PC-3 (cell line): ENCODE measurements at regions not wholly inside any gene's neighbourhood (a gene's known extent, or its start where the extent isn't known, plus 50 kb on each side); places are given as distances from the start of the nearest gene placed in this dataset.

Source experiments
- CTCF ChIP-seq: fragments of 300-600 bp; sonication (generic); conservative IDR thresholded peaks from 2 replicates; pipeline ENCODE4 v1.5.1; 2017; ENCODE audit warnings: antibody characterized with exemption, low read depth, mild to moderate bottlenecking, low read length
- EZH2 ChIP-seq: fragments of 300-600 bp; sonication (generic); IDR thresholded peaks from one replicate; pipeline ENCODE4 v1.6.1; 2017; ENCODE audit warnings: antibody characterized with exemption, mild to moderate bottlenecking, low read length; ENCODE audit not compliant: unreplicated experiment
- EZH2phosphoT487 ChIP-seq: fragments of 300-600 bp; sonication (generic); IDR thresholded peaks from 2 replicates; pipeline ENCODE4 v1.6.1; 2018; ENCODE audit warnings: mild to moderate bottlenecking, antibody characterized with exemption, low read length, borderline replicate concordance

DNA sequence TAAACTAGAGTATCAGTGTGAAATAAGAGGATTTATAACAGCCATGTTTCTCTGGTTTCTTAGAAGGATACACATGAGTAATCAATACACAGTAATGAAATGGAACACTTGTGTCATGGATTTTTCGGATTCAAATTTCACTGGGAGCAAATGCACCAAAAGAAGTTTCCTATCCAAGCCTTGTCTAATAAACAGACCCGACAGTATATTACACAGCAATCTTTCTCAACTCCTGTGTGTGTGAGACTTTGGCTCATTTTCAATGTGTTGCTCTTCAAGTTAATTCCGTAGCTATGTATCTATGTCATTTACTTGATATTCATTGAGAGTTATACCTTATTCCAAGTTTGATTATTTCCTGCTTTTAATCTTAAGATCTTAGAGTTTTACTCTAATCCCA lies 930.2 kb downstream of the MAT2B start:
- TF ChIP-seq EZH2, result no peak
- no peak for TF ChIP-seq EZH2phosphoT487
- TF ChIP-seq CTCF, result no peak
